Ascending aorta (tissue), 2 donors: ENCODE measurements at regions not wholly inside any gene's neighbourhood (a gene's known extent, or its start where the extent isn't known, plus 50 kb on each side); places are given as distances from the start of the nearest gene placed in this dataset.

Experiments
- DNase-seq, 2 donors: peaks; one replicate each; pipeline ENCODE4 v3.0.0-alpha.2; 2019; ENCODE audit warnings: low spot score in 2 of 2
- H3K27ac ChIP-seq, 2 donors: fragments of 200-600 bp; sonication (generic); one replicate each; pipeline ENCODE4 v1.5.1; 2016 to 2017; ENCODE audit warnings: mild to moderate bottlenecking in 1 of 2
- H3K27me3 ChIP-seq: fragments of 200-600 bp; sonication (generic); one replicate; pipeline ENCODE4 v1.5.1; 2017
- H3K36me3 ChIP-seq, 2 donors: fragments of 200-600 bp; sonication (generic); one replicate each; pipeline ENCODE4 v1.5.1; 2016
- H3K4me1 ChIP-seq, 2 donors: fragments of 200-600 bp; sonication (generic); one replicate each; pipeline ENCODE4 v1.5.1; 2016 to 2017; ENCODE audit warnings: mild to moderate bottlenecking in 1 of 2
- H3K4me3 ChIP-seq, 2 donors: fragments of 200-600 bp; sonication (generic); one replicate each; pipeline ENCODE4 v1.5.1; 2016 to 2017; ENCODE audit warnings: mild to moderate bottlenecking in 1 of 2
- H3K9me3 ChIP-seq, 2 donors: fragments of 200-600 bp; sonication (generic); one replicate each; pipeline ENCODE4 v1.5.1; 2016
- CTCF ChIP-seq, 3 experiments: fragments of 200-600 bp in 2 of 3; fragments of 450-650 bp in 1 of 3; sonication (generic) in 2 of 3; IDR thresholded peaks; one replicate each; pipeline ENCODE4 v1.5.1; 2016 to 2019; ENCODE audit warnings: antibody characterized with exemption in 3 of 3, mild to moderate bottlenecking in 1 of 3, moderate library complexity in 1 of 3
- intact Hi-C: fragments of 100-400 bp; cut with DNase I; formaldehyde crosslinking; loops from one replicate; pipeline ENCODE4 v1.15.1; 2023

GRCh38 chr11:79829891-79830290 lies 389.1 kb upstream of the TENM4 start:
- no peak for DNase-seq
- no peak for TF ChIP-seq CTCF (IDR thresholded peaks at IDR 0.05)
- H3K4me3 ChIP-seq: no peak overlapping the region
- no peaks in the 10 kb centered on the region for H3K9me3 ChIP-seq
- no peak overlapping the region for H3K27ac ChIP-seq
- no peaks in the 10 kb centered on the region for H3K27me3 ChIP-seq
- H3K4me1 ChIP-seq: no peaks in the 10 kb centered on the region
- intact Hi-C loops: no loop called here
- no peaks in the 10 kb centered on the region for H3K36me3 ChIP-seq

GRCh38 chr11:79822766-79823165 lies 381.9 kb upstream of the TENM4 start:
- Histone ChIP-seq H3K9me3 (no peaks in the 10 kb centered on the region), H3K4me1 (no peaks in the 10 kb centered on the region), H3K4me3 (no peak overlapping the region), H3K27ac (no peak overlapping the region), H3K36me3 (no peaks in the 10 kb centered on the region), H3K27me3 (no peaks in the 10 kb centered on the region)
- intact Hi-C loops: no loop called here
- no peak for TF ChIP-seq CTCF (IDR thresholded peaks at IDR 0.05)
- no peak for DNase-seq

GRCh38 chr11:79813551-79813950 lies 372.7 kb upstream of the TENM4 start:
- DNase-seq: no peak
- H3K27ac ChIP-seq: no peak overlapping the region
- no peak overlapping the region for H3K4me3 ChIP-seq
- H3K36me3 ChIP-seq: no peaks in the 10 kb centered on the region
- no peaks in the 10 kb centered on the region for H3K9me3 ChIP-seq
- intact Hi-C loops: no loop called here
- no peaks in the 10 kb centered on the region for H3K4me1 ChIP-seq
- H3K27me3 ChIP-seq: no peaks in the 10 kb centered on the region
- no peak for TF ChIP-seq CTCF (IDR thresholded peaks at IDR 0.05)

GRCh38 chr11:79809487-79809886 lies 368.7 kb upstream of the TENM4 start:
- Histone ChIP-seq H3K27ac (no peak overlapping the region), H3K4me3 (no peak overlapping the region), H3K4me1 (no peaks in the 10 kb centered on the region), H3K36me3 (no peaks in the 10 kb centered on the region), H3K9me3 (no peaks in the 10 kb centered on the region), H3K27me3 (no peaks in the 10 kb centered on the region)
- no peak for TF ChIP-seq CTCF (IDR thresholded peaks at IDR 0.05)
- no peak for DNase-seq
- intact Hi-C loops: no loop called here

- intact Hi-C loops: no loop called here
Observed at GRCh38 chr11:79807506-79807905, 366.7 kb upstream of the TENM4 start.

More at GRCh38 chr11:79807506-79807905, 366.7 kb upstream of the TENM4 start:
- no peak for DNase-seq
- no peak overlapping the region for H3K4me3 ChIP-seq
- no peak overlapping the region for H3K27ac ChIP-seq
- no peaks in the 10 kb centered on the region for H3K4me1 ChIP-seq
- H3K36me3 ChIP-seq: no peaks in the 10 kb centered on the region
- H3K9me3 ChIP-seq: no peaks in the 10 kb centered on the region
- no peaks in the 10 kb centered on the region for H3K27me3 ChIP-seq
- no peak for TF ChIP-seq CTCF (IDR thresholded peaks at IDR 0.05)
